Trophoblast cell (in vitro differentiated cells and primary cell): ENCODE measurements at regions not wholly inside any gene's neighbourhood (a gene's known extent, or its start where the extent isn't known, plus 50 kb on each side); places are given as distances from the start of the nearest gene placed in this dataset.

ENCODE experiments used
- DNase-seq, 2 donors: peaks; one replicate each; pipeline ENCODE4 v3.0.0-alpha.2; 2016
- H2AFZ ChIP-seq: 2 replicates; pipeline ENCODE4 v1.6.1; 2013; ENCODE audit warnings: low read length, moderate library complexity, mild to moderate bottlenecking; ENCODE audit not compliant: insufficient read depth, poor library complexity
- H2AK5ac ChIP-seq: 2 replicates; pipeline ENCODE4 v1.6.1; 2013; ENCODE audit warnings: mild to moderate bottlenecking, low read length
- H2BK120ac ChIP-seq: 2 replicates; pipeline ENCODE4 v1.6.1; 2013; ENCODE audit warnings: low read length, mild to moderate bottlenecking, moderate library complexity; ENCODE audit not compliant: insufficient read depth, poor library complexity
- H2BK12ac ChIP-seq: 2 replicates; pipeline ENCODE4 v1.6.1; 2013; ENCODE audit warnings: mild to moderate bottlenecking, low read length, moderate library complexity
- H2BK5ac ChIP-seq: 2 replicates; pipeline ENCODE4 v1.6.1; 2013; ENCODE audit warnings: low read length, low read depth, moderate library complexity, mild to moderate bottlenecking; ENCODE audit not compliant: poor library complexity
- H3K14ac ChIP-seq: 2 replicates; pipeline ENCODE4 v1.6.1; 2013; ENCODE audit warnings: mild to moderate bottlenecking, low read length
- H3K18ac ChIP-seq: 2 replicates; pipeline ENCODE4 v1.6.1; 2013; ENCODE audit warnings: mild to moderate bottlenecking, low read length
- H3K23ac ChIP-seq: 2 replicates; pipeline ENCODE4 v1.6.1; 2013; ENCODE audit warnings: low read length
- H3K27ac ChIP-seq: 2 replicates; pipeline ENCODE4 v1.5.1; 2013; ENCODE audit warnings: low read depth, mild to moderate bottlenecking, inconsistent platforms, low read length, moderate library complexity
- H3K27me3 ChIP-seq: 2 replicates; pipeline ENCODE4 v1.6.1; 2013; ENCODE audit warnings: inconsistent platforms, mild to moderate bottlenecking, low read length, moderate library complexity; ENCODE audit not compliant: insufficient read depth
- H3K36me3 ChIP-seq, 2 experiments: 1 replicate in 1 of 2; 2 replicates in 1 of 2; pipeline ENCODE4 v1.6.1; 2013; ENCODE audit warnings: low read length in 2 of 2, mild to moderate bottlenecking in 2 of 2, moderate library complexity in 1 of 2; ENCODE audit not compliant: insufficient read depth in 2 of 2, control insufficient read depth in 1 of 2
- H3K4ac ChIP-seq: 2 replicates; pipeline ENCODE4 v1.6.1; 2013; ENCODE audit warnings: low read depth, mild to moderate bottlenecking, low read length, moderate library complexity
- H3K4me1 ChIP-seq, 2 experiments: 1 replicate in 1 of 2; 2 replicates in 1 of 2; pipeline ENCODE4 v1.6.1; 2013; ENCODE audit warnings: low read length in 2 of 2, mild to moderate bottlenecking in 2 of 2, moderate library complexity in 1 of 2; ENCODE audit not compliant: insufficient read depth in 2 of 2, control insufficient read depth in 1 of 2
- H3K4me2 ChIP-seq: 2 replicates; pipeline ENCODE4 v1.6.1; 2013; ENCODE audit warnings: inconsistent platforms, mild to moderate bottlenecking, low read length, moderate library complexity
- H3K4me3 ChIP-seq: 2 replicates; pipeline ENCODE4 v1.5.1; 2013; ENCODE audit warnings: mild to moderate bottlenecking, low read depth, low read length, inconsistent platforms
- H3K79me1 ChIP-seq: one replicate; pipeline ENCODE4 v1.6.1; 2013; ENCODE audit warnings: low read length
- H3K79me2 ChIP-seq: 2 replicates; pipeline ENCODE4 v1.6.1; 2013; ENCODE audit warnings: low read length, mild to moderate bottlenecking; ENCODE audit not compliant: control insufficient read depth, insufficient read depth, poor library complexity
- H3K9ac ChIP-seq: 2 replicates; pipeline ENCODE4 v1.6.1; 2013; ENCODE audit warnings: mild to moderate bottlenecking, low read length
- H3K9me3 ChIP-seq: 2 replicates; pipeline ENCODE4 v1.6.1; 2013; ENCODE audit warnings: low read depth, mild to moderate bottlenecking, control low read depth, inconsistent platforms, low read length; ENCODE audit not compliant: insufficient read depth
- H4K12ac ChIP-seq: 2 replicates; pipeline ENCODE4 v1.6.1; 2013; ENCODE audit warnings: low read depth, mild to moderate bottlenecking, low read length, moderate library complexity
- H4K8ac ChIP-seq: 2 replicates; pipeline ENCODE4 v1.6.1; 2013; ENCODE audit warnings: low read depth, mild to moderate bottlenecking, low read length, moderate library complexity
- H4K91ac ChIP-seq: one replicate; pipeline ENCODE4 v1.6.1; 2013; ENCODE audit warnings: low read depth, mild to moderate bottlenecking, low read length, moderate library complexity
- WGBS: extraction: QIAGEN DNeasy Blood & Tissue Kit; methylation state at CpG from one replicate; pipeline ENCODE4 v1.1.7; 2013; ENCODE audit warnings: missing lambda C conversion rate; ENCODE audit not compliant: insufficient read length, insufficient coverage; ENCODE audit errors: extremely low coverage; 5-methylcytosine and 5-hydroxymethylcytosine counted together

DNA sequence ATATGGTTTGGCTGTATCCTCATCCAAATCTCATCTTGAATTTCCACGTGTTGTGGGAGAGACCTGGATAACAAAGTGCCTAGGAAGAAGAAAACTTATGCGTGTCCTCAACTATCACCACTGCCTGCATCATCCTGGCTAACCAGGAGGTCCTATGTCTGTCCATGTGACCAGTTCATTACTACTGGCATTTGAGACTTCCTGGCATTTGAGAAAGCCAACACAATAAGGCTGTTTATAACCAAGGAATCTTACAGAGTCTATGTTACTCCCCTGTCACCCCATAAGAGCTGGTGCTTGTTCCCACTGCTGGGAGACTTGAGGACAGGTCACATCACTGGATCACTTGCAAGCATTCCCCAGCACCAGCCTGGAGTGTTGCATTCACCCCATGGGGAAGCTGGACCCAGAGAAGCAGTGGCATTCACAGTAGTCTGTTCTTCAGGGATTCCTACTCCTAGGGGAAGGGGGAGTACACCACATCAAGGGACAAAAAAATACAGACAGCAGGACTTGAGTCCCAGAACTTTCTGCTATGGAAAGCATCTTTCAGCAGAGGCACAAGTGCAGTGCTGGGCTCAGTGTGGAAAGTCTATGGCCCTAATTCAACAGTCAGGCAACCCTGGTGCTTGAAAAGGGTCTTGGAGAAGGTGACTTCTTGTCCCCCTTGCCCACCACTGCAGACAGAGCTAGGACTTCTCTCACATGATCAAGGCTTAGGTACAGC, 717.1 kb downstream of the SEMA5A start:
- Histone ChIP-seq H2BK120ac (peak overlapping the region; percentile 74), H3K27me3 (no peaks in the 10 kb centered on the region), H2BK12ac (peak overlapping the region; percentile 61), H4K91ac (peak overlapping the region; percentile 73), H3K9ac (no peak overlapping the region), H4K12ac (no peak overlapping the region), H3K4ac (no peak overlapping the region), H3K23ac (no peak overlapping the region), H3K36me3 (no peaks in the 10 kb centered on the region), H3K4me2 (peak overlapping the region; percentile 49), H2AK5ac (peak overlapping the region; percentile 45), H3K27ac (peak overlapping the region; percentile 89), H3K4me1 (peaks cover 15% of the 10 kb centered on the region in 2 experiments), H3K79me1 (peaks cover 18% of the 10 kb centered on the region), H2AFZ (no peak overlapping the region), H3K14ac (peak overlapping the region; percentile 16), H3K18ac (peak overlapping the region; percentile 71), H3K79me2 (no peaks in the 10 kb centered on the region), H2BK5ac (peak overlapping the region; percentile 34), H4K8ac (peak overlapping the region; percentile 3), H3K9me3 (no peaks in the 10 kb centered on the region), H3K4me3 (no peak overlapping the region)
- DNase-seq = no peak
- no CpG with 5 or more reads among the region's 2 CpGs for WGBS

DNA sequence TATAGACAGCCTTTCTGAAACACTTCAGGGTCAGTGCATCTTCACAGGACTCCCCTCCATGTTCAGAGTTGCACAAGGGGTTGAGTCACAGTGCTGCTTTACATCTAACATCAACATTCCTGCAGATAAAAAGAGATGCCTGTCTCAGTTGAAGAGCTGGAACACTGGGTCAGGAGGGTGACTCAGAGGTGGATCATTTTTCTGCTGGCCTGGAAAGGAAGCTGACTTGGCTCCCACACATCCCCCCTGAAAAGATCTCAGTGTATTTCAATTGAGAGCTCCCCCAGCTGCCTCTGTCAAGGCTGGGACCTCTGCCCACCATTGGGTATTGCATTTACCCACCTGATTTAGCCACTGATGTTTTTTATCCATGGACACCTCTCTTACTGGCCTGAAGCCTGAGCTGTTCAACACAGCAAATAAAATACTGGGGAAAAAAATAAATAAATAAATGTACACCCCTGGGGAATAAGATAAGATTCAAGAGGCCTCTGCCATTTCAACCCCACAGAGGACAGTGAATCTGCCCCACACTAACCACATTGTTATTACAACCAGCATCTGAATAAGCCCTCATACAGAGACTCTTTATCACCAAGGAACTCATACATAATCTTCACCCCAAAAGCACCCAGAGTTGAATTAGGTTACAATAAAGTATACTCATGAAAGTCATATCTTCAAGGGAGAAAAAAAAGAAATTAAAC, 716.4 kb downstream of the SEMA5A start:
- Histone ChIP-seq H3K4me3 (no peak overlapping the region), H2BK12ac (peak overlapping the region; percentile 61), H4K12ac (no peak overlapping the region), H2BK5ac (peak overlapping the region; percentile 35), H3K79me1 (peaks cover 18% of the 10 kb centered on the region), H3K79me2 (no peaks in the 10 kb centered on the region), H4K8ac (no peak overlapping the region), H3K27ac (peak overlapping the region; percentile 89), H3K4me2 (peak overlapping the region; percentile 49), H2BK120ac (peak overlapping the region; percentile 74), H3K36me3 (no peaks in the 10 kb centered on the region), H3K4ac (no peak overlapping the region), H3K27me3 (no peaks in the 10 kb centered on the region), H2AFZ (no peak overlapping the region), H3K18ac (peak overlapping the region; percentile 71), H3K4me1 (peaks cover 15% of the 10 kb centered on the region in 2 experiments), H3K9ac (no peak overlapping the region), H3K23ac (no peak overlapping the region), H2AK5ac (no peak overlapping the region), H3K9me3 (no peaks in the 10 kb centered on the region), H3K14ac (peak overlapping the region; percentile 16), H4K91ac (peak overlapping the region; percentile 73)
- DNase-seq = peak; percentile 49 to 71

DNA sequence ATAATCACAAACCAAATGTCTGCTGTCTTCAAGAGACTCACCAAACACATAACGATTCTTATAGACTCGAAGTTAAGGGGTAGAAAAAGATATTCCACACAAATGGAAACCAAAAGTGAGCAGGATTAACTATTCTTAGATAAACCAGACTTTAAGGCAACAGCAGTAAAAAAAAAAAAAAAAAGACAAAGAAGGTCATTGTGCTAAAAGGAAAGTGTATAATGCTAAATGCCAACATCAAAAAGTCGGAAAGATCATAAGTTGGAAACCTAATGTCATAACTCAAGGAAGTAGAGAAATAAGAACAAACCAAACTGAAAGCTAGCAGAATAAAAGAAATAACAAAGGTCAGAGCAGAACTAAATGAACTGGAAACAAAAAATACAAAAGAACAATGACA, 714.6 kb downstream of the SEMA5A start:
- H2AFZ ChIP-seq = no peak overlapping the region

DNA sequence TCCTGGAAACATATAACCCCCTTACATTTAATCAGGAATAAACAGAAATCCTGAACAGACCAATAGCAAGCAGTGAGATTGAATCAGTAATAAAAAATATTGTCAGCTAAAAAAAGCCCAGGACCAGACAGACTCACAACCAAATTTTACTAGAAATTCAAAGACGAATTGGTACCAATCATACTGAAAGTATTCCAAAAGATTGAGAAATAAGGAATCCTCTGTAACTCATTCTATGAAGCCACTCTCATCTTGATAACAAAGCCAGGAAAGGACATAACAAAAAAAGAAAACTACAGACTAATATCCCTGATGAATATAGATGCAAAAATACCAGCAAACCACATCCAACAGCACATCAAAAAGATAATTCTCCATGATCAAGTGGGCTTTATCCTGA, 714.0 kb downstream of the SEMA5A start:
- no peak overlapping the region for H4K12ac ChIP-seq
- no CpG with 5 or more reads among the region's 1 CpG for WGBS
- H4K8ac ChIP-seq = no peak overlapping the region
- H3K23ac ChIP-seq = no peak overlapping the region
- no peak overlapping the region for H3K18ac ChIP-seq
- H2AK5ac ChIP-seq = no peak overlapping the region
- H2BK5ac ChIP-seq = no peak overlapping the region
- H3K9ac ChIP-seq = no peak overlapping the region
- DNase-seq = no peak
- H2BK12ac ChIP-seq = no peak overlapping the region
- no peaks in the 10 kb centered on the region for H3K79me2 ChIP-seq
- peaks cover 18% of the 10 kb centered on the region for H3K79me1 ChIP-seq
- H3K27me3 ChIP-seq = no peaks in the 10 kb centered on the region
- H3K36me3 ChIP-seq = no peaks in the 10 kb centered on the region
- no peaks in the 10 kb centered on the region for H3K9me3 ChIP-seq
- H3K4me1 ChIP-seq = peaks cover 12 to 13% of the 10 kb centered on the region in 2 experiments
- no peak overlapping the region for H3K4me3 ChIP-seq
- no peak overlapping the region for H2AFZ ChIP-seq
- no peak overlapping the region for H2BK120ac ChIP-seq
- no peak overlapping the region for H3K14ac ChIP-seq
- H3K27ac ChIP-seq = no peak overlapping the region
- no peak overlapping the region for H3K4ac ChIP-seq
- H4K91ac ChIP-seq = no peak overlapping the region
- H3K4me2 ChIP-seq = no peak overlapping the region

More for the DNA sequence above, 714.6 kb downstream of the SEMA5A start:
- H3K36me3 ChIP-seq = no peaks in the 10 kb centered on the region
- no peak overlapping the region for H2BK5ac ChIP-seq
- H3K27ac ChIP-seq = no peak overlapping the region
- no peak for DNase-seq
- H3K4me1 ChIP-seq = peaks cover 12 to 15% of the 10 kb centered on the region in 2 experiments
- H3K9ac ChIP-seq = no peak overlapping the region
- no peak overlapping the region for H4K8ac ChIP-seq
- no peak overlapping the region for H3K14ac ChIP-seq
- H4K91ac ChIP-seq = no peak overlapping the region
- no peak overlapping the region for H3K4ac ChIP-seq
- no peaks in the 10 kb centered on the region for H3K9me3 ChIP-seq
- H3K27me3 ChIP-seq = no peaks in the 10 kb centered on the region
- no peak overlapping the region for H4K12ac ChIP-seq
- WGBS = no CpG with 5 or more reads among the region's 3 CpGs
- H3K79me2 ChIP-seq = no peaks in the 10 kb centered on the region
- H2BK12ac ChIP-seq = no peak overlapping the region
- no peak overlapping the region for H2AK5ac ChIP-seq
- H3K79me1 ChIP-seq = peaks cover 18% of the 10 kb centered on the region
- no peak overlapping the region for H3K18ac ChIP-seq
- no peak overlapping the region for H3K4me2 ChIP-seq
- H2BK120ac ChIP-seq = no peak overlapping the region
- H3K4me3 ChIP-seq = no peak overlapping the region
- no peak overlapping the region for H3K23ac ChIP-seq
